T-helper 9 cell (primary cell): ENCODE measurements at regions not wholly inside any gene's neighbourhood (a gene's known extent, or its start where the extent isn't known, plus 50 kb on each side); places are given as distances from the start of the nearest gene placed in this dataset.
"Not testable (repeated sequence)": the region's sequence is repeated elsewhere in the genome, so short reads cannot be mapped to it uniquely, and the experiment has no call there.

ENCODE experiments used
- DNase-seq: peaks from one replicate; pipeline ENCODE4 v3.0.0-alpha.2; 2020

- not testable (repeated sequence) for DNase-seq
Observed at GRCh38 chr7:9725940-9726663, 1247.6 kb upstream of the PHF14 start.

- DNase-seq, result not testable (repeated sequence)
Observed at GRCh38 chr7:9726811-9727210, 1246.9 kb upstream of the PHF14 start.

GRCh38 chr7:9727467-9727869 is 1246.2 kb upstream of the PHF14 start:
- not testable (repeated sequence) for DNase-seq

DNA sequence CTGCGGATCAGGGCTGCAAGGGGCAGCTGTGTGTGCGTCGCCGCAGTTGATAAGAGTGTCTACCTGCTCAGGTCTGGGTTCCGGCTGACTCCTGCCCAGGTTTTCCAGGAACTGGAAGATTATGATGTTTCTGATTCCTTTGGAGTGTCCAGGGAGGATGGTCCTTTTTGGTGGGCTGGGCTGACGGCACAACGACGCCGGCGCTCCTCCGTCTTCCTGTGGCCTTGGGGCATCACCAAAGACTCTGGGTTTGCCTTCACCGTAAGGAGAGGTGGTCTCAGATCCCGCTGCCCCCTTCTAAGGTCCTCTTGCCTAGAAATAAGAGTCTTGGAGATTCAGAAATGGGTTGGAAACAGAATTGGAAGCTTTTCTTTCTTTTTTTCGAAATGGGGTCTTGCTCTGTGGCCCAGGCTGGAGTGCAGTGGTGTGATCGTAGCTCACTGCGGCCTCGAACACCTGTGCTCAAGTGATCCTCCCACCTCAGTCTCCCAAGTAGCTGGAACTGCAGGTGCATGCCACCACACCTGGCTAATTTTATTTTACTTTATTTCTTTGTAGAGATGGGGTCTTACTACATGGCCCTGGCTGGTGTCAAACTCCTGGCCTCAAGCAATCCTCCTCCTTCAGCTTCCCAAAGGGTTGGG is 1245.5 kb upstream of the PHF14 start:
- DNase-seq, result not testable (repeated sequence)

DNA sequence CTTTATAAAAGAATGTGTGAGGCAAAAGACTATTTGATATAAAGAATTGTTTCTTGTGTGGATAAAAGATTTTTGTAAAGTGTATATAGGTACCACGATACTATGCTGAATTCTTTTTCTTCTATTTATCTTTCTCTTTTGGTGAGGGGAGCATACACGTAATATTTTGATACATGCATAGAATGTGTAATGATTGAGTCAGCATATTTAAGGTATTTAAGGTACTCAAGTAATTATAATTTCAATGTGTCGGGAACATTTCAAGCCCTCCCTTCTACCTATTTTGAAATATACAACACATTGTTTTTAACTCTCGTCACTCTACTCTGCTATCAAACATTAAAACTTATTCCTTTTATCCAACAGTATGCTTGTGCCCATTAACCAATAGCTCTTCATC is 1221.6 kb upstream of the PHF14 start:
- DNase-seq, result no peak

DNA sequence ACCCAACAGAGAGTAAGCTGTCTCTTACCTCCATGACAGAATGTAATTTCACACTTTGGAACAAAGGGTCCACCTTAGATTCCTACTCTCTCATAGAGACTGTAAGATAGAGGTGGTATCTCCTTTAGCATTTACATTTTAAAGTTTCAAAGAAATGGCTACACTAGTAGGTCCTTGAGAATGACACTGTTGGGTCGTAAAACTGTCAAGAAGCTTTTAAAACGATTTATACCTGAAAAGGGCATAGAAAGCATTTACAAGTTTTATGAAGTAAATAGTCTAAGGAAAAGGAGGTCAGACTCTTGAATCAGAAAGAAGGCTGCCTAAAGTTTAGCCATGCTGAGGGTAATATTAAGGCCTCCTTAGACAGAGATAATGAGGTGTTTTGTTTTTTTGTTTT is 1212.4 kb upstream of the PHF14 start:
- DNase-seq, result no peak

GRCh38 chr7:9776900-9777299 is 1196.8 kb upstream of the PHF14 start:
- DNase-seq, result no peak

DNA sequence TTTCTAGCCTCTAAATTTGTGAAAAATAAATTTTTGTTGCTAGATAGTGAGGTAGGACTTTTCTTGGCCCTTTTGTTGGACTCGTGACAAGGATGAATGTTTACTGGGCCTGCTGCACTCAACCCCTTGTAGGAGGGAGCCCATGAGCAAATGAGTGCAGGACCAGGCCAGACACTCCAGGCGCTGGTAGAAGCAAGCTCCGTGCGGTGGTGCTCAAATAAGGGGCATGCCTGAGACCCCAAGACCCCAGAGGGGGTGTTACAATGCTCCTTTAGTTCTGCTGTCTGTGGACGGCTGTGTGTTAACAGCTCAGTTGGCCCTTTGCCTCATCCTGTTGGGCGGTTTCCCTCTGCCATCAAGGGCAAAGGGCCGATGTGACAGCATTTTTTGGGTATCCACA is 1195.3 kb upstream of the PHF14 start:
- no peak for DNase-seq

GRCh38 chr7:9781710-9782109 is 1192.0 kb upstream of the PHF14 start:
- DNase-seq, result no peak

DNA sequence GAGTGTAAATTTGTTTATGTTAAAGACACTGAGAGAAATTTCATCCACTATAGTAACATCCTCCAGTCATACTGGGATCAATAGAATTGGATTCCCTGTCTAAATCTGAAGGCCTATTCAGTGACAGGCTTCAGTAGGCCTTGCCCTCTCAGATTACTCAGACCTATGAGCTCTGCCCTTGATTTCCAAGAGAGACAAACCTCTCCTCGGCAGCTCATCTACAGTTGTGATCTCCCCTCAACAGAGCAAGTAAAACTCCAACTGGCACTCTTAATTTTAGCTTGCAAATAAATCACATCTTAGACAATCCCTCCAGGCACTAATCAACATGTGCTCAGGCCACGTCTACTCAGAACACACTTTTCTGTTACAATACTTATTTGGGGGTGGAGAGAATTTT is 1191.4 kb upstream of the PHF14 start:
- DNase-seq, result no peak

DNA sequence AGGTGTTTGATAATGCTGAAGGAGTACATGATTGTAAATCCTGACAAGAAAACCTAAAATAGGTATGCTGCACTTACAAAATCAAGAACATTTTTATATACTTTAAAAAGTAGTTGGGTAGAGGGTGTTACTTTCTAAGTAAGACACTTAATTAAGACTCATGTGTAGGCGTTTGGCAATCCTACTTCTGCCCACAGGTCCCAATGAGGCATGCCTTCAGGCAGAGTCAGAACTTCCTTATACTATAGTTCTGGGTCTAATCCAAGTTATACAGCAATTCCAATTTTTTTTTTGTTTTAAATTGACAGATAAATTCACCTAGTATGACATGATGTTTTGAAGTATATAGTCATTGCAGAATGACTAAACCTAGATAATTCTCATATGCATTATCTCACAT is 1188.5 kb upstream of the PHF14 start:
- DNase-seq, result no peak

- no peak for DNase-seq
Observed at GRCh38 chr7:9796241-9796640, 1177.4 kb upstream of the PHF14 start.

DNA sequence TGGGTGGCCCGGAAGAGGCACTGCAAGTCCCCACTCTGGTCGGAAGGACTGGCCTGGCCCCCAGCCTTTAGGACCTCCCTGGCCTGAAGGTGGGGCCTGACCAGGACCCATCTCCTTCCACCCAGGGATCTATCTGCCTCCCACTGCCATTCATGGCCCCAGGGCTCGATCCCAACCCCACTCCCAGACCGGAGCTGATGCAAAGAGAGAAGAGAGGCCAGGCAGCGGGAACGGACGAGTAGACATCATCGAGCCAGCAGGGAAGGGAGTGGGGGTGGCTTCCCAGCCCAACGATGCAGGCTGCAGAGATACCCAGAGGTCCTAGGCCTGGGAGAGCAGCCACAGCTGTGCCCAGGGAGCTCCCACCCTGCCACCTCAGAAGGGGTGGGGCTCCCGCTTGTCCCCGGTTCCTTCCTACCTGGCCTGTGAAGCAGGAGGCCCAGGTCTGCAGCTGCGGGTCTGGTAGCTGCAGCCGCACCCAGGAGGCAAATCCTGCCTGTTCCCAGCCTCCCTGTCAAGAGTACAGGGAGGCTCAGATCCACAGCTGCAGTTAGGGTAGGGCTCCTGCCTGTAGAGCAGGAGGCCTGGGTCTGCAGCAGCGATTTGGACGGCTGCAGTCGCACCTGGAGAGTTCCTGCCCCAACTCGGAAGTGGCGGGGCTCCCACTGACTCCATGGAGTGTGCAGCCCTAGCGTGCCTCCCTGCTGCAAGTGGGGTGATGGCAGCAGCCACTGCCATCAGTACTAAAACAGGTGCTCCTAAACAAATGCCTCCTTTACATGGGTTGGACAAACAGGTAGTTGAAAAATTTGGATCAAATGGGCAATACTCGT is 1151.0 kb upstream of the PHF14 start:
- DNase-seq, result no peak

- no peak for DNase-seq
Observed at GRCh38 chr7:9835199-9835598, 1138.5 kb upstream of the PHF14 start.

DNA sequence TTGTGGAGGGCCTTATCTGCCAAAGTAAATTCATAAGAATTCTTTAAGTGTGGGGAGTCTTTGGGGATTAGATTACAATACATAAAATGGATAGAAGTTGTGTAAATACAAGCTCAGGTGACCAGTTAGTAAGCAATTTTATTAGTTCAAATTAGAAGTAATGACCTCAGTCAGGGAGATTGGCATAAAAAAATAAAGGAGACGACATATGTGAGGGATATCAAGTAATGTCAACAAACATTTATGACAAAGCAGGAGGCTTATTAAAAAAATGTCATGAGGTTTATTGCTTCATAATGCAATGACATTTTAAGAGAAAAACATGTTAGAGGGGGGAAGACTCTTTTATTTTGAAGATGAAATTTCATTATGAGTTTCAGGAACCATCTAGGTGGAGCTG is 1137.0 kb upstream of the PHF14 start:
- DNase-seq, result no peak

DNA sequence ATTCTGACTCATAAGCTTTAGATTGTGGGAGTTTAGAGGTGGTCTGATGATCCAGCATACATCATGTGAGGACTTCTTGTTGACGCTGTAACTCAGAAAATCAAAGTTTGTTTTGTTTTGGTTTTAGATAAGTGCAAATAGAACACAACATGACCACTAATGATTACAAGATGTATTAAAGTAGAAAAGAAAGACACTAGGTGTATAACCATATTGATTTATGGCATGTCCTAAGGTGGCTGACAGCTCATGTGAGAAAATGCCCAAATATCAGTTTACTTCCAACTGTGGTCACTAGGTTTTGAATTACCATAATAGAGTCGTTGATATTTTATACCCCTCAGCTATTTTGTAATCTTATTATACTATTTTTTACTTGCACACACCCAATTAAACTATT is 1131.4 kb upstream of the PHF14 start:
- no peak for DNase-seq

GRCh38 chr7:9846902-9847301 is 1126.8 kb upstream of the PHF14 start:
- no peak for DNase-seq

DNA sequence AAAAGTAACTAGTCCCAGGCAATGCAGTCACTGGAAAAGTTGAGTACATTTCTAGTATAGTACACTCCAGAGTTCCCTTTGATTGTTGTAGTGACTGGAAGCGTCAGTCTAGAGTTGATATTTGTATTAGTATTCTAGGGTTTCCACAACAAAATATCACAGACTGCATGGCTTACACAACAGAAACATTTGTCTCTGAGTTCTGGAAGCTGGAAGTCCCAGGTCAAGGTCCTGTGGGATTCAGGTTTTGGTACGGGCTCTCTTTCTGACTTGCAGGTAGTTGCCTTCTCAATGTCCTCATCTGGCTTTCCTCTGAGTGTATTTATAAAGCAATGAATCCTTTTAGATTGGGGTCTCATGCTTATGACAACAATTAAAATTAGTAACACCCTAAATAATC is 1119.1 kb upstream of the PHF14 start:
- no peak for DNase-seq

GRCh38 chr7:9856668-9857067 is 1117.0 kb upstream of the PHF14 start:
- no peak for DNase-seq

GRCh38 chr7:9863545-9863944 is 1110.1 kb upstream of the PHF14 start:
- DNase-seq, result no peak

- DNase-seq, result no peak
Observed at GRCh38 chr7:9869151-9869550, 1104.5 kb upstream of the PHF14 start.

GRCh38 chr7:9869566-9869965 is 1104.1 kb upstream of the PHF14 start:
- no peak for DNase-seq

DNA sequence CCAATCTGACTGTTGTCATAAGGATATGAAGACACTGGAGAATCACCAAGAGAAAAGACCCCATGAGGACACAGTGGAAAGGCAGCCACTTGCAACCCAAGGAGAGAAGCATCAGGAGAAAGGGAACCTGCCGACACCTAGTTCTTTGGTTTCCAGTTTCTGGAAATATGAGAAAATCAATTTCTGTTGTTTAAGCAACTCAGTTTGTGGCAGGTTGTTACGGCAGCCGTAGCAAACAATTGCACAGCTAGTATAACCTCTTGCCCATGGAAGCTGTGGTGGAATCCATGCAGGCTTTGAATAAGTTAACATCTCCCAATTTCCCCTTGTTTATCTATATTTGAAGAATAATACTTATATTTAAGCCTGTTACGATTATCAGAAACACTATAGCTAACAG is 1103.0 kb upstream of the PHF14 start:
- DNase-seq, result no peak

- no peak for DNase-seq
Observed at GRCh38 chr7:9874182-9874581, 1099.5 kb upstream of the PHF14 start.
